ENCODE measurements at regions not wholly inside any gene's neighbourhood (a gene's known extent, or its start where the extent isn't known, plus 50 kb on each side); places are given as distances from the start of the nearest gene placed in this dataset.

- TF ChIP-seq ELF4 (IDR thresholded peaks at IDR 0.05) (no peak), FOXA1 (IDR thresholded peaks at IDR 0.05) (no peak), FOXM1 (IDR thresholded peaks at IDR 0.05; ENCODE audit: borderline replicate concordance) (no peak)
These were observed 67.4 kb downstream of the BOLA3 start for GRCh38 chr2:74080346-74080745.

Data from HEK293T (cell line).